Keratinocyte (primary cell): ENCODE measurements at regions not wholly inside any gene's neighbourhood (a gene's known extent, or its start where the extent isn't known, plus 50 kb on each side); places are given as distances from the start of the nearest gene placed in this dataset.

Source experiments
- EZH2 ChIP-seq: IDR thresholded peaks from one replicate; pipeline ENCODE4 v1.6.1; 2012; ENCODE audit warnings: inconsistent platforms, mild to moderate bottlenecking, low read length, moderate library complexity
- TF ChIP-seq, protein P1 (sequence below), 3 experiments: IDR thresholded peaks in 1 of 3; conservative IDR thresholded peaks in 1 of 3; optimal IDR thresholded peaks in 1 of 3; 2 replicates in 2 of 3; 3 replicates in 1 of 3; pipeline versions ENCODE3 to v1.5.1; 2011; ENCODE audit warnings: low read length in 3 of 3, mild to moderate bottlenecking in 3 of 3, moderate library complexity in 2 of 3, control low read depth in 1 of 3, inconsistent platforms in 1 of 3; ENCODE audit not compliant: insufficient read depth in 2 of 3; ENCODE audit errors: extremely low read depth in 1 of 3

DNA sequence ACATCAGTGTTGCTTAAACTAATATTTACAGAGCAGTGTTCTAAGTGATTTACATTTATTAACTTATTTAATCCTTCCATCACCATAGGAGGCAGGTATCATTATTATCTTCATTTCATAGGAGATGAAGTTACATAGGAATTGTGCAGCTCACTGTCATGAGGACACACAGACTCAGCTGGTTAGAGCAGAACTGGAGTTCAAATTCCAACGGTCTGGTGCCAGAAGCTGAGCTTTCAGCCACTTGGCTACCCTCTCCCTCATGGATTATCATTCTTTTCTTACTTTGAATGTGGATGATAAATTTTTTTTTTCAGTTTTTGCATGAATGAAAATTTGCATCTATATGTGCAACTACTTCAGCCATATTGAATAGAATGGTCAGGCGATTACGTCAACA is 86.0 kb upstream of the LRIG1 start:
- TF ChIP-seq, protein P1, sequence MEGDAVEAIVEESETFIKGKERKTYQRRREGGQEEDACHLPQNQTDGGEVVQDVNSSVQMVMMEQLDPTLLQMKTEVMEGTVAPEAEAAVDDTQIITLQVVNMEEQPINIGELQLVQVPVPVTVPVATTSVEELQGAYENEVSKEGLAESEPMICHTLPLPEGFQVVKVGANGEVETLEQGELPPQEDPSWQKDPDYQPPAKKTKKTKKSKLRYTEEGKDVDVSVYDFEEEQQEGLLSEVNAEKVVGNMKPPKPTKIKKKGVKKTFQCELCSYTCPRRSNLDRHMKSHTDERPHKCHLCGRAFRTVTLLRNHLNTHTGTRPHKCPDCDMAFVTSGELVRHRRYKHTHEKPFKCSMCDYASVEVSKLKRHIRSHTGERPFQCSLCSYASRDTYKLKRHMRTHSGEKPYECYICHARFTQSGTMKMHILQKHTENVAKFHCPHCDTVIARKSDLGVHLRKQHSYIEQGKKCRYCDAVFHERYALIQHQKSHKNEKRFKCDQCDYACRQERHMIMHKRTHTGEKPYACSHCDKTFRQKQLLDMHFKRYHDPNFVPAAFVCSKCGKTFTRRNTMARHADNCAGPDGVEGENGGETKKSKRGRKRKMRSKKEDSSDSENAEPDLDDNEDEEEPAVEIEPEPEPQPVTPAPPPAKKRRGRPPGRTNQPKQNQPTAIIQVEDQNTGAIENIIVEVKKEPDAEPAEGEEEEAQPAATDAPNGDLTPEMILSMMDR (optimal IDR thresholded peaks at IDR 0.05 in 1 of 3, IDR thresholded peaks at IDR 0.05 in 1 of 3, conservative IDR thresholded peaks at IDR 0.05 in 1 of 3; ENCODE audit: extremely low read depth in 1 of 3, insufficient read depth in 2 of 3, low read length in 3 of 3): no peak
- no peak for TF ChIP-seq EZH2
